ENCODE measurements at regions not wholly inside any gene's neighbourhood (a gene's known extent, or its start where the extent isn't known, plus 50 kb on each side); places are given as distances from the start of the nearest gene placed in this dataset.
"Not testable (repeated sequence)": the region's sequence is repeated elsewhere in the genome, so short reads cannot be mapped to it uniquely, and the experiment has no call there.

DNA sequence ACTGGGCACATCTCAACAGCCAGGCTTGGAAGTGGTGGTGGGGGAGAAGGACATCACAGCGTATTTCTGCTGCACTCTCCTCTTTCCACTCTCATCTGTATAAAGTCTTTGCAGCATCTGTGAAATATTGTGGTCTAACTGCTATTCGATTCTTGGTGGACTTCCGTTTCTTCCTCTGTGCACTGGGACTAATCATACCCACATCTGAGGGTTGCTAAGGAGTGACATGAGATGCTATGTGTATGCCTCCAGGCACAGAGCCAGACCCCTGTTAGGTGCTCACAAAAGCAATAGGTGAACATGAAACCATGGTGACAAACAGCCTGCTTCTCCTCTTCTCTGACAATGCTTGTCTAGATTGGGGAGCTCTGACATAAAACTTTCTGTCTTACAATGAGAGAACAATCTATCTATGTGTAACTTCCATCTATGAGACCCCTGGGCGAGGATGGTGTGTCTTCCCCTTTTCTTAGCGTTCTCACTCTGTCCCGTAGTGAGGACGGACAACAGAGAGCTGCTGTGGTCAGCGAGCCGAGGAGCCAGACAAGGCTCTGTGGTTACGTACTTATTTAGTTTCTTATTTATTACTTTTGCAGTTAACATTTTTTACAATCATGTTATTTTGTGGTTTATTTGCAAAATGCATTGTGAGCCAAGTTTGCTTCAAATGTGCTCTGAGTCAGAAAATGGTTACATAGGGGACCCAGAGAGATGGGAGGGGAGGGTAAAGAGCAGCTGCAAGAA, 196.7 kb upstream of the TPRG1 start:
- DNase-seq (ENCODE audit: low spot score), result no peak

- DNase-seq (ENCODE audit: low spot score), result no peak
Observed at GRCh38 chr3:188975600-188976314, 196.0 kb upstream of the TPRG1 start.

DNA sequence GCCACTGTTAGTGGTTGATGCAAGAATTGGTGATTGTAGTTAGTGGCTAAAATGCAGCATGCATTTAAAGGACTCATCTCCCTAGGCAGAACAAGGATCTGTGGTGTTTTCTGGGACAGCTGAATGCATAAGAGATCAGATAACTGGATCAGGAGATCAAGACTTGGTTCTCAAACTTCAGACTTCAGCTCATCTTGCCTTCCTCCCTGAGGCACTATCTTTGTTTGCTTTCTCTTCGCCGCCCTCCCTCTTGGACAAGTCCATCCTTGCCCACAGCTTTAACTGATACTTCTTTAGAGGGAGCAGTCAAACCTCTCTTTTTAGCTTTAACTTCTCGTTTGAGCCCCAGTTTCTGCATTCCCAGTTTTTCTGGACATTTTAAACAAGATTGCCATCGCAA, 195.4 kb upstream of the TPRG1 start:
- no peak for DNase-seq (ENCODE audit: low spot score)

GRCh38 chr3:188978421-188979171, 193.2 kb upstream of the TPRG1 start:
- no peak for DNase-seq (ENCODE audit: low spot score)

GRCh38 chr3:188979248-188979647, 192.5 kb upstream of the TPRG1 start:
- no peak for DNase-seq (ENCODE audit: low spot score)

- no peak for DNase-seq (ENCODE audit: low spot score)
Observed at GRCh38 chr3:188979669-188980310, 192.0 kb upstream of the TPRG1 start.

DNA sequence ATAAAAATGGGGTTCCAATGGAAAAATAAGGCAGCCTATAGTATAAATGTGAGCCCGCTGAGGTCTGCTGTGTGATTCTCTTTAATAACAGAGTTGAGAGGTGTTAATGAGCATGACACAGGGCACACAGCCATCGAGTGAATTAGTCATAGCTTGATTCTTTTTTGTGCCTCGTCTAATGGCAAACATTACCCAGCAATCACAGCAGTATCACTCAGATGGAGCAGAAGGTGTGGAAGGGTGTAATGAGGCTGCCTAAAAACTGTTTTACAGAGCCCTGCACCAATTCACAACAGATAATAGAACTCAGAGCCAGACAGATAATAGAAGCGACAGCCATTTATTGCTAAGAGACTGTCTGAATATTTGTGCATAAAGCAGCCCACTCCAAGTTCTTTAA, 178.6 kb upstream of the TPRG1 start:
- no peak for DNase-seq (ENCODE audit: low spot score)

GRCh38 chr3:189001559-189001958, 170.2 kb upstream of the TPRG1 start:
- DNase-seq (ENCODE audit: low spot score), result no peak

GRCh38 chr3:189003410-189003809, 168.4 kb upstream of the TPRG1 start:
- DNase-seq (ENCODE audit: low spot score), result no peak

GRCh38 chr3:189013224-189013888, 158.4 kb upstream of the TPRG1 start:
- DNase-seq (ENCODE audit: low spot score), result no peak

DNA sequence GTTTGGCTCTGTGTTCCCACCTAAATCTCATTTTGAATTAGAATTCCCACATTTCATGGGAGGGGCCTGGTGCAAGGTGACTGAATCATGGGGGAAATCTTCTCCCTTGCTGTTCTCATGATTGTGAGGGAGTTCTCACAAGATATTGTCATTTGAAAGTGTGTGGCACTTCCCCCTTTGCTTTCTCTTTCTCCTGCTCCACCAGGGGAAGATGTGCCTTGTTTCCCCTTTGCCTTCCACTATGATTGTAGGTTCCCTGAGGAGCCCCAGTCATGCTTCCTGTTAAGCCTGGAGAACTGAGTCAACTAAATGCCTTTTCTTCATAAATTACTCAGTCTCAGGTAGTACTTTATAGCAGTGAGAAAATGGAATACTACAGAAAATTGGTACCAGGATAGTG, 157.2 kb upstream of the TPRG1 start:
- DNase-seq (ENCODE audit: low spot score), result no peak

GRCh38 chr3:189022576-189023466, 148.9 kb upstream of the TPRG1 start:
- not testable (repeated sequence) for DNase-seq (ENCODE audit: low spot score)

DNA sequence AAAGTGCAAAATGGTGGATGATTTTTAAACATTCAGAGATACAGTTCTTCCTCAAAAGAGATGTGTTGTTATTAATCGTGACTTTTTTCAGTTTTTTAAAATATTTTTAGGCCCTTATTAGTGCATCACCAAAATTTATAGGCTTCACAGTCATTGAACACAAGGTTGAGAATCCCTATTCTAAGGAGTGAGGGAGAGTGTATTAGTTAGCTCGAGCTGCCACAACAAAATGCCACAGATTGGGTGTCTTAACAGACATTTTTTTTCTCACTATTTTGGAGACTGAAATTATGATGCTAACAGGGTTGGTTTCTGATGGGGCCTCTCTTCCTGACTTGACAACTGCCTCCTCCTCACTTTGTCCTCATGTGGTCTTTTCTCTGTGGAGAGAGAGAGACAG, 145.9 kb upstream of the TPRG1 start:
- no peak for DNase-seq (ENCODE audit: low spot score)

DNA sequence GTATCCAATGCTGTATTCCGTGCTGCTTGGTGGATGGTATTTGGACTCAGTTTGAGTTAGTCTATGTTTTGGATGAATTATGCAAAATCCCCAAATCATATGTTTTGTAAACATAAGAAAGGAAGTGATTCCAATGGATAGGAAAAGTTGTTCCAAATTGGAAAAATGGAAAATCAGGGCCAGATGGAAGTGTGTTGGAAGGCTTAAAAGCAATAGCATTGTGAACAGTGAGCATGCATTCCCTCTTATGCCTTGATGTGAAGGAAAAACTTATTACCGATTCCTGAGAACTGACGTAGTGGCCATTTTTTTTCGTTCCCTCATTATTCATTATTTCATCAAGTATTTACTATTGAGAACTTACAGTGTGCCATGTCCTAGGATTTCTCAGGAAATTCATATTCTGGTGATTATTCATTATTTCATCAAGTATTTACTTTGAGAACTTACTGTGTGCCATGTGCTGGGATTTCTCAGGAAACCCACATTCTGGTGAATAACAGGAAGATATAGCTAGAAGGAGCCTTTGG, 144.1 kb upstream of the TPRG1 start:
- no peak for DNase-seq (ENCODE audit: low spot score)

- no peak for DNase-seq (ENCODE audit: low spot score)
Observed at GRCh38 chr3:189038773-189039745, 132.7 kb upstream of the TPRG1 start.

DNA sequence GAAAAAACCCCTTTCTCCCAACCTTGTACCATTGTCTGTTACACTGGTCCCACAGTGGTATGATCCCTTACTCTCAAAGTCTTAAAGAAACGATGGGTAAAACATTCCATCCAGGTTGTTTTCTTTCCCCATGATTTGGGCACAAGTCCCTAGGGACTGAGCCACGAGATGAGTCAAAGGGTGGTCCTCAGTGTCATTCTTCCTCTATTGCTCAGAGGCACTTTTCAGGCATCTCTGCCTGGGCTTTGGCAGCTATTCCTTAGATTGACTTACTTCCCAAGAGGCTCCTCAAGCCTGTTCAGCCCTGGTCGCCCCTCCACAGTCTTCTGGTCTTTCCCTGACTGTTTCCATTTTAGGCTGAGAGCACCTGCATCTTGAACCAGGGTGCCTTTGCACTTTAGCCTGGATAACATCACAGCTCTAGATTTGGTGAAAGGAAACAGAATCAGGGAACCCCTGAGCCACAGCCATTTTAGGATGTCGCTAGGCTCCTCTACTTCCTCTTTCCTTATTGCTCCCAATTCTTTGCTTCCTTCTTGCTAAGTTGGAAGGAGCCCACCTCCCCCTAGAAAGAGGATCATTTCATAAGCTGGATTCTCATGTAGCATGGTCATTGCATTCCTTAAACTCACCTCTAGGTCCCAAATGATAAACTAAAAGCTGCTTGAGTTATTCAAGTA, 131.0 kb upstream of the TPRG1 start:
- DNase-seq (ENCODE audit: low spot score), result no peak

DNA sequence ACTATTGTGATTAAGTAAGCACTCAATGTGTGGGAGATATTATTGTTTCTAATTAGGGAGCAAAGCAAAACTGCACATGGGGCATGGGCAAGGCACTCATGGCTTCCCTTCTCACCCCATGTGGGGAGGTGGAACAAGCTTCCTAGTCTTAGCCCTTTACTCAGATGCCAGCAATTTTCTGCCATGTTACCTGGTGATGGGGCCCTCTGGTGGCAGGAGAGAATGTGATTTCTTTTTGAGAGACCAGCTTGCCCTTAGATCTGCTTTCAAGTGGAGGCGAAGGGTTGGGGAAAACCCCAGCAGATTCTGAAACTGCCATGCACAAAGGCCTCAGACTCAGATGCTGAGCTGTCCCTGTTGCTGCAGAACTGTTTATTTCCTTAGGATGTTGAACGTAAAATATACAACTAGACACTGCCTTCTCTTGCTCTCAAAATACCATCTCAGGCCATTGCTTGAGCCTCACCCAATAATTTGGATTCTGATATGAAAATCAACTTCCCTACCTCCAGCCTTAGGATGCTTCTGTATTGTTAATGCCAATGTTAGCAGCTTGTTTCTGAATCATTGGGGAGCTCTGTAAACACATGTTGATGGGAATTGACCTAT, 130.2 kb upstream of the TPRG1 start:
- DNase-seq (ENCODE audit: low spot score), result peak; percentile 44

GRCh38 chr3:189042832-189043231, 128.9 kb upstream of the TPRG1 start:
- DNase-seq (ENCODE audit: low spot score), result no peak
